ENCODE measurements at regions not wholly inside any gene's neighbourhood (a gene's known extent, or its start where the extent isn't known, plus 50 kb on each side); places are given as distances from the start of the nearest gene placed in this dataset.

- TF ChIP-seq CTCF (IDR thresholded peaks at IDR 0.05) (no peak), POLR2AphosphoS5 (IDR thresholded peaks at IDR 0.05) (no peak), EP300 (IDR thresholded peaks at IDR 0.05) (no peak)
Measured at GRCh38 chr3:72050048-72050632, 265.2 kb upstream of the PROK2 start.
